GM12878 (cell line): ENCODE measurements at regions not wholly inside any gene's neighbourhood (a gene's known extent, or its start where the extent isn't known, plus 50 kb on each side); places are given as distances from the start of the nearest gene placed in this dataset.

Experiments
- ATAC-seq: fragments of 200-7000 bp; cut with Tn5 transposase; 3 replicates; pipeline ENCODE4 v1.9.1; 2020; ENCODE audit warnings: mild to moderate bottlenecking, moderate library complexity
- BruUV-seq: library from RNA; stranded (reverse); fragments of 400-500 nt; replicated peaks from 2 replicates; lab custom pipeline; 2021; lab: Mats Ljungman, UMichigan
- CTCF ChIA-PET: fragments of 300-600 bp; sonication (Branson Sonifier 250); formaldehyde crosslinking; extraction: SDS; loops from one replicate; lab custom pipeline; 2021; ENCODE audit warnings: inconsistent platforms; lab: Yijun Ruan, JAX
- POLR2A ChIA-PET: fragments of 350-600 bp; formaldehyde crosslinking; extraction: SDS; loops from one replicate; lab custom pipeline; 2021; ENCODE audit warnings: inconsistent platforms; lab: Charles Lee
- RAD21 ChIA-PET: fragments of 300-600 bp; sonication (Branson Sonifier 250); formaldehyde crosslinking; loops from one replicate; lab custom pipeline; 2023; ENCODE audit warnings: antibody characterized with exemption; ENCODE audit not compliant: unreplicated experiment; lab: Charles Lee
- SMC1A ChIA-PET: fragments of 300-600 bp; sonication (Branson Sonifier 250); formaldehyde crosslinking; loops from one replicate; lab custom pipeline; 2023; ENCODE audit not compliant: unreplicated experiment, uncharacterized antibody; lab: Charles Lee
- DNase-seq: peaks from one replicate; pipeline ENCODE4 v3.0.0-alpha.2; 2011; ENCODE audit warnings: low read depth, low spot score
- FAIRE-seq: peaks from 3 replicates; lab custom pipeline; 2011; peaks lifted over from hg19 to GRCh38; lab: Jason Lieb, UNC
- H2AFZ ChIP-seq: 2 replicates; pipeline ENCODE4 v1.6.0; 2011; ENCODE audit warnings: low read depth, low read length, control low read depth; ENCODE audit not compliant: control insufficient read depth
- H3K27ac ChIP-seq: 2 replicates; pipeline ENCODE4 v1.5.1; 2011; ENCODE audit warnings: control low read depth; ENCODE audit not compliant: control insufficient read depth, insufficient read depth
- H3K27me3 ChIP-seq, 2 experiments: replicated peaks in 1 of 2; 2 replicates each; pipeline versions ENCODE4 v1.6.0 to v1.6.1; 2011; ENCODE audit warnings: low read length in 1 of 2; ENCODE audit not compliant: control insufficient read depth in 2 of 2, insufficient read depth in 2 of 2
- H3K36me3 ChIP-seq, 2 experiments: 2 replicates each; pipeline ENCODE4 v1.5.1; 2011; ENCODE audit warnings: low read length in 1 of 2; ENCODE audit not compliant: control insufficient read depth in 2 of 2, insufficient read depth in 2 of 2
- H3K4me1 ChIP-seq: 2 replicates; pipeline ENCODE4 v1.6.1; 2011; ENCODE audit warnings: mild to moderate bottlenecking, low read length, moderate library complexity, mixed read lengths; ENCODE audit not compliant: control insufficient read depth, insufficient read depth
- H3K4me2 ChIP-seq: 2 replicates; pipeline ENCODE4 v1.6.0; 2011; ENCODE audit warnings: control low read depth; ENCODE audit not compliant: control insufficient read depth, insufficient read depth
- H3K4me3 ChIP-seq: fragments of 200-600 bp; sonication (generic); 2 replicates; pipeline ENCODE4 v1.5.1; 2016
- H3K79me2 ChIP-seq: 2 replicates; pipeline ENCODE4 v1.6.0; 2011; ENCODE audit warnings: low read length; ENCODE audit not compliant: control insufficient read depth, insufficient read depth
- H3K9ac ChIP-seq: 2 replicates; pipeline ENCODE4 v1.8.0; 2011; ENCODE audit warnings: low read length, control low read depth, mixed read lengths; ENCODE audit not compliant: control insufficient read depth, insufficient read depth
- H3K9me3 ChIP-seq: replicated peaks from 3 replicates; pipeline ENCODE4 v1.5.1; 2011; ENCODE audit warnings: mild to moderate bottlenecking, low read length; ENCODE audit not compliant: control insufficient read depth, insufficient read depth
- H4K20me1 ChIP-seq: 2 replicates; pipeline ENCODE4 v1.6.0; 2011; ENCODE audit not compliant: control insufficient read depth, insufficient read depth
- CBX3 ChIP-seq: fragments of 200-600 bp; sonication (generic); IDR thresholded peaks from 2 replicates; pipeline ENCODE4 v1.6.1; 2016; ENCODE audit warnings: low read depth, borderline replicate concordance
- HDAC2 ChIP-seq: fragments of 200-600 bp; sonication (generic); IDR thresholded peaks from 2 replicates; pipeline ENCODE4 v1.6.1; 2017
- IKZF1 ChIP-seq: fragments of 450-650 bp; conservative IDR thresholded peaks from 2 replicates; pipeline ENCODE4 v1.6.1; 2017; ENCODE audit warnings: antibody characterized with exemption, mild to moderate bottlenecking
- MYC ChIP-seq: IDR thresholded peaks from 2 replicates; pipeline ENCODE4 v1.6.1; 2011; ENCODE audit warnings: mild to moderate bottlenecking, low read length, moderate library complexity, inconsistent platforms; ENCODE audit not compliant: insufficient read depth, insufficient replicate concordance, insufficient read length, severe bottlenecking
- NRF1 ChIP-seq: conservative IDR thresholded peaks from 2 replicates; pipeline ENCODE4 v1.6.1; 2011; ENCODE audit warnings: mild to moderate bottlenecking, low read depth, low read length, improper control_type of control experiment
- PAX5 ChIP-seq: IDR thresholded peaks from 2 replicates; pipeline ENCODE4 v1.6.1; 2011; ENCODE audit warnings: low read depth, low read length, borderline replicate concordance
- PAX8 ChIP-seq: fragments of 450-650 bp; IDR thresholded peaks from 2 replicates; pipeline ENCODE4 v1.6.1; 2017; ENCODE audit warnings: mild to moderate bottlenecking, moderate library complexity
- SREBF2 ChIP-seq: IDR thresholded peaks from 2 replicates; pipeline ENCODE4 v1.6.1; 2012; ENCODE audit warnings: mild to moderate bottlenecking, low read length
- TBL1XR1 ChIP-seq: IDR thresholded peaks from 2 replicates; pipeline ENCODE4 v1.6.1; 2012; ENCODE audit warnings: low read depth, low read length, improper control_type of control experiment
- YBX1 ChIP-seq: fragments of 450-650 bp; IDR thresholded peaks from 2 replicates; pipeline ENCODE4 v1.6.1; 2016; ENCODE audit warnings: antibody characterized with exemption
- ZNF207 ChIP-seq: fragments of 450-650 bp; IDR thresholded peaks from 2 replicates; pipeline ENCODE4 v1.6.1; 2014; ENCODE audit warnings: antibody characterized with exemption, mild to moderate bottlenecking, borderline replicate concordance
- ZZZ3 ChIP-seq: IDR thresholded peaks from 2 replicates; pipeline ENCODE4 v1.6.1; 2011; ENCODE audit warnings: low read depth; ENCODE audit not compliant: control insufficient read depth, insufficient read length
- WGBS: methylation state at CpG from one replicate; pipeline ENCODE4 v1.1.6; 2016; ENCODE audit warnings: low lambda C conversion rate; ENCODE audit not compliant: insufficient replicate concordance, insufficient coverage; ENCODE audit errors: missing lambda C conversion rate; 5-methylcytosine and 5-hydroxymethylcytosine counted together
- in situ Hi-C: fragments of 300-500 bp; cut with MboI; formaldehyde crosslinking; loops from 9 replicates; pipeline ENCODE4 v1.14.3; 2018; ENCODE audit warnings: mixed read lengths
- intact Hi-C: fragments of 100-400 bp; cut with micrococcal nuclease; formaldehyde crosslinking; loops from one replicate; pipeline ENCODE4 v1.14.2; 2022; ENCODE audit not compliant: unreplicated experiment

DNA sequence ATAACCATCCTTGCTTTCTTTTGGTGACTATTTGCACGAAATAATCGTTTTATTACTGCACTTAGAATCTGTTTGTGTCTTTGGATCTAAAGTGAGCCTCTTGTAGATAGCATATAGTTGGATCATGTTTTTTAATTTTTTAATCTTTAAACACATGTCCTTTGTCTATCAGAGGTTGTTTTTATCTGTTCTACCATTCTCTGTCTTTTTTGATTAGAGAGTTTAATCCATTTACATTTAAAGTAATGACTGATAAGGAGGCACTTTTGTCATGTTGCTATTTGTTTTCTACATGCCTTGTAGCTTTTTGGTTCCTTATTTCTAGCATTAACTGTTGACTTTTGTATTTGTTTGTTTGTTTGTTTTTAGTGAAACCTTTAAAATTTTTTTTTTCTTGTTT lies 506.2 kb upstream of the RGS6 start:
- H3K9ac ChIP-seq: no peak overlapping the region
- H2AFZ ChIP-seq: no peak overlapping the region
- ATAC-seq: no peak
- intact Hi-C loops (no loop called here), in situ Hi-C loops (no loop called here)
- H3K9me3 ChIP-seq: peaks cover 26% of the 10 kb centered on the region
- DNase-seq: no peak
- no peak overlapping the region for H3K4me2 ChIP-seq
- TF ChIP-seq HDAC2 (no peak), CBX3 (no peak), TBL1XR1 (no peak), MYC (no peak), ZZZ3 (no peak), SREBF2 (no peak), ZNF207 (no peak), PAX8 (no peak), NRF1 (no peak), YBX1 (no peak), IKZF1 (no peak), PAX5 (no peak)
- no peak overlapping the region for H3K27ac ChIP-seq
- no peaks in the 10 kb centered on the region for H4K20me1 ChIP-seq
- ChIA-PET CTCF (no interaction called here), POLR2A (no interaction called here), SMC1A (no interaction called here), RAD21 (no interaction called here)
- 94% methylated on average over 2 of the region's 2 CpGs for WGBS
- no peak overlapping the region for H3K4me3 ChIP-seq
- H3K36me3 ChIP-seq: no peaks in the 10 kb centered on the region; a peak in 2 of 4 replicates
- H3K27me3 ChIP-seq: no peaks in the 10 kb centered on the region
- H3K79me2 ChIP-seq: peaks cover 56% of the 10 kb centered on the region
- peaks cover 16% of the 10 kb centered on the region for H3K4me1 ChIP-seq
- no TSS peak for BruUV-seq
- no peak for FAIRE-seq
